ENCODE measurements at regions not wholly inside any gene's neighbourhood (a gene's known extent, or its start where the extent isn't known, plus 50 kb on each side); places are given as distances from the start of the nearest gene placed in this dataset.

DNA sequence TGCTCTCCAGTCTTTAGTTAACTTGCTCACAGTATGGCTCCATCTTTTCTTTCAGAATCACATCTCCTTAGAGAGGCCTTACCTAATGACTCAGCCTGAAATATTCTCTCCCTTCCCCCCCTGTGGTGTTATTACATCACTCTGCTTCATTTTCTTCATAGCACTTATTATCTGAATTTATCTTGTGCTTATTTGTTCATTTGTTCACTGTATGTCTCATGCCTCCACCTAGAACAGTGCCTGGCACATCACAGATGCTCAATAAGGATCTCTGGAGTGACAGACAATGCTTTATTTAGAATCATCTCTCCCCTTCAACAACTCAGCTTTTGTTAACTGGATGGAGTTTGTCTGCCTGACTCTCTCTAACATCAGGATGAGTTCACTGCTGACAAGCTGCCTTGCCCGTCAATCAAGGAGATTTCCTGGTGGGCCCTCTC lies 96.6 kb upstream of the MAN1A1 start (continued):
- TF ChIP-seq, protein P1, sequence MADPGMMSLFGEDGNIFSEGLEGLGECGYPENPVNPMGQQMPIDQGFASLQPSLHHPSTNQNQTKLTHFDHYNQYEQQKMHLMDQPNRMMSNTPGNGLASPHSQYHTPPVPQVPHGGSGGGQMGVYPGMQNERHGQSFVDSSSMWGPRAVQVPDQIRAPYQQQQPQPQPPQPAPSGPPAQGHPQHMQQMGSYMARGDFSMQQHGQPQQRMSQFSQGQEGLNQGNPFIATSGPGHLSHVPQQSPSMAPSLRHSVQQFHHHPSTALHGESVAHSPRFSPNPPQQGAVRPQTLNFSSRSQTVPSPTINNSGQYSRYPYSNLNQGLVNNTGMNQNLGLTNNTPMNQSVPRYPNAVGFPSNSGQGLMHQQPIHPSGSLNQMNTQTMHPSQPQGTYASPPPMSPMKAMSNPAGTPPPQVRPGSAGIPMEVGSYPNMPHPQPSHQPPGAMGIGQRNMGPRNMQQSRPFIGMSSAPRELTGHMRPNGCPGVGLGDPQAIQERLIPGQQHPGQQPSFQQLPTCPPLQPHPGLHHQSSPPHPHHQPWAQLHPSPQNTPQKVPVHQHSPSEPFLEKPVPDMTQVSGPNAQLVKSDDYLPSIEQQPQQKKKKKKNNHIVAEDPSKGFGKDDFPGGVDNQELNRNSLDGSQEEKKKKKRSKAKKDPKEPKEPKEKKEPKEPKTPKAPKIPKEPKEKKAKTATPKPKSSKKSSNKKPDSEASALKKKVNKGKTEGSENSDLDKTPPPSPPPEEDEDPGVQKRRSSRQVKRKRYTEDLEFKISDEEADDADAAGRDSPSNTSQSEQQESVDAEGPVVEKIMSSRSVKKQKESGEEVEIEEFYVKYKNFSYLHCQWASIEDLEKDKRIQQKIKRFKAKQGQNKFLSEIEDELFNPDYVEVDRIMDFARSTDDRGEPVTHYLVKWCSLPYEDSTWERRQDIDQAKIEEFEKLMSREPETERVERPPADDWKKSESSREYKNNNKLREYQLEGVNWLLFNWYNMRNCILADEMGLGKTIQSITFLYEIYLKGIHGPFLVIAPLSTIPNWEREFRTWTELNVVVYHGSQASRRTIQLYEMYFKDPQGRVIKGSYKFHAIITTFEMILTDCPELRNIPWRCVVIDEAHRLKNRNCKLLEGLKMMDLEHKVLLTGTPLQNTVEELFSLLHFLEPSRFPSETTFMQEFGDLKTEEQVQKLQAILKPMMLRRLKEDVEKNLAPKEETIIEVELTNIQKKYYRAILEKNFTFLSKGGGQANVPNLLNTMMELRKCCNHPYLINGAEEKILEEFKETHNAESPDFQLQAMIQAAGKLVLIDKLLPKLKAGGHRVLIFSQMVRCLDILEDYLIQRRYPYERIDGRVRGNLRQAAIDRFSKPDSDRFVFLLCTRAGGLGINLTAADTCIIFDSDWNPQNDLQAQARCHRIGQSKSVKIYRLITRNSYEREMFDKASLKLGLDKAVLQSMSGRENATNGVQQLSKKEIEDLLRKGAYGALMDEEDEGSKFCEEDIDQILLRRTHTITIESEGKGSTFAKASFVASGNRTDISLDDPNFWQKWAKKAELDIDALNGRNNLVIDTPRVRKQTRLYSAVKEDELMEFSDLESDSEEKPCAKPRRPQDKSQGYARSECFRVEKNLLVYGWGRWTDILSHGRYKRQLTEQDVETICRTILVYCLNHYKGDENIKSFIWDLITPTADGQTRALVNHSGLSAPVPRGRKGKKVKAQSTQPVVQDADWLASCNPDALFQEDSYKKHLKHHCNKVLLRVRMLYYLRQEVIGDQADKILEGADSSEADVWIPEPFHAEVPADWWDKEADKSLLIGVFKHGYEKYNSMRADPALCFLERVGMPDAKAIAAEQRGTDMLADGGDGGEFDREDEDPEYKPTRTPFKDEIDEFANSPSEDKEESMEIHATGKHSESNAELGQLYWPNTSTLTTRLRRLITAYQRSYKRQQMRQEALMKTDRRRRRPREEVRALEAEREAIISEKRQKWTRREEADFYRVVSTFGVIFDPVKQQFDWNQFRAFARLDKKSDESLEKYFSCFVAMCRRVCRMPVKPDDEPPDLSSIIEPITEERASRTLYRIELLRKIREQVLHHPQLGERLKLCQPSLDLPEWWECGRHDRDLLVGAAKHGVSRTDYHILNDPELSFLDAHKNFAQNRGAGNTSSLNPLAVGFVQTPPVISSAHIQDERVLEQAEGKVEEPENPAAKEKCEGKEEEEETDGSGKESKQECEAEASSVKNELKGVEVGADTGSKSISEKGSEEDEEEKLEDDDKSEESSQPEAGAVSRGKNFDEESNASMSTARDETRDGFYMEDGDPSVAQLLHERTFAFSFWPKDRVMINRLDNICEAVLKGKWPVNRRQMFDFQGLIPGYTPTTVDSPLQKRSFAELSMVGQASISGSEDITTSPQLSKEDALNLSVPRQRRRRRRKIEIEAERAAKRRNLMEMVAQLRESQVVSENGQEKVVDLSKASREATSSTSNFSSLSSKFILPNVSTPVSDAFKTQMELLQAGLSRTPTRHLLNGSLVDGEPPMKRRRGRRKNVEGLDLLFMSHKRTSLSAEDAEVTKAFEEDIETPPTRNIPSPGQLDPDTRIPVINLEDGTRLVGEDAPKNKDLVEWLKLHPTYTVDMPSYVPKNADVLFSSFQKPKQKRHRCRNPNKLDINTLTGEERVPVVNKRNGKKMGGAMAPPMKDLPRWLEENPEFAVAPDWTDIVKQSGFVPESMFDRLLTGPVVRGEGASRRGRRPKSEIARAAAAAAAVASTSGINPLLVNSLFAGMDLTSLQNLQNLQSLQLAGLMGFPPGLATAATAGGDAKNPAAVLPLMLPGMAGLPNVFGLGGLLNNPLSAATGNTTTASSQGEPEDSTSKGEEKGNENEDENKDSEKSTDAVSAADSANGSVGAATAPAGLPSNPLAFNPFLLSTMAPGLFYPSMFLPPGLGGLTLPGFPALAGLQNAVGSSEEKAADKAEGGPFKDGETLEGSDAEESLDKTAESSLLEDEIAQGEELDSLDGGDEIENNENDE (IDR thresholded peaks at IDR 0.05; ENCODE audit: low read depth, low read length) = no peak
- TF ChIP-seq PKNOX1 (IDR thresholded peaks at IDR 0.05) (peak; percentile 89), JUN (IDR thresholded peaks at IDR 0.05; ENCODE audit: borderline replicate concordance, low read depth, low read length) (peak; percentile 59; the same call in 1 of the 2 replicates), JUN (CRISPR knock-in tag; IDR thresholded peaks at IDR 0.05; ENCODE audit: borderline replicate concordance) (no peak), SETDB1 (IDR thresholded peaks at IDR 0.05; ENCODE audit: low read length) (no peak), FOSL1 (tag; conservative IDR thresholded peaks at IDR 0.05) (peak; percentile 64), TRIM24 (IDR thresholded peaks at IDR 0.05) (peak; percentile 71 to 76; a peak in 3 of 4 replicates), MAFF (IDR thresholded peaks at IDR 0.05; ENCODE audit: low read length) (no peak), EHMT2 (IDR thresholded peaks at IDR 0.05) (peak; percentile 2; the same call in 1 of the 2 replicates), ZNF282 (CRISPR knock-in tag; IDR thresholded peaks at IDR 0.05) (no peak), CBX3 (IDR thresholded peaks at IDR 0.05; ENCODE audit: borderline replicate concordance in 1 of 2, low read length in 2 of 2) (no peak), DPF2 (IDR thresholded peaks at IDR 0.05) (peak; percentile 79), TBP (optimal IDR thresholded peaks at IDR 0.05; ENCODE audit: low read depth, low read length) (no peak), ZBTB8A (IDR thresholded peaks at IDR 0.05; ENCODE audit: partially characterized antibody) (no peak), ETS1 (conservative IDR thresholded peaks at IDR 0.05; ENCODE audit: control insufficient read depth, low read depth, low read length) (no peak), EGR1 (conservative IDR thresholded peaks at IDR 0.05) (no peak)
